Hematopoietic multipotent progenitor cell treated with erythropoietin and hydrocortisone succinate and interleukin-3 and kit ligand, for 17 days (in vitro differentiated cells): ENCODE measurements at regions not wholly inside any gene's neighbourhood (a gene's known extent, or its start where the extent isn't known, plus 50 kb on each side); places are given as distances from the start of the nearest gene placed in this dataset.

Experiments used
- DNase-seq: peaks from one replicate; pipeline ENCODE4 v3.0.0-alpha.2; 2015; ENCODE audit warnings: low spot score

GRCh38 chr1:56033321-56034037, 545.9 kb downstream of the PLPP3 start:
- DNase-seq, result no peak

GRCh38 chr1:56032096-56032676, 547.2 kb downstream of the PLPP3 start:
- DNase-seq, result no peak

DNA sequence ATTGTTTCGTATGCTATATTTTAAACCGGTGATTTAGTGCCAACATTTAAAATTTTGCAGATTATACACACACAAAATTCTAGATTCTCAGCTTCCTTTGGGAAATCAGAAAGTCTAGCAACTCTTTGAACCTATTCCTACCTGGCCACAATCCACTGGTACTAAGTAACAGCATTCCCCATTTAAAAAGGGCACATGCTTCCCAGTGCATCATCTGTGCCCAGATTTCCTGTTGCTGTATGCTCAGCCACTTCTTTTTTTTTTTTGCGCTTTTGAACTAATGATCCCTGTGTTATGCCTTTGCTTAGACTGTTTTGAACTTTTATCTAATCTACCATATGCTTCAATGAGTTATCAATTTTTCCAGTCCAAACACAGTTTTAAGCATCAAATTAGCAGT, 548.4 kb downstream of the PLPP3 start:
- no peak for DNase-seq

- no peak for DNase-seq
Measured at GRCh38 chr1:56029319-56030003, 549.9 kb downstream of the PLPP3 start.

DNA sequence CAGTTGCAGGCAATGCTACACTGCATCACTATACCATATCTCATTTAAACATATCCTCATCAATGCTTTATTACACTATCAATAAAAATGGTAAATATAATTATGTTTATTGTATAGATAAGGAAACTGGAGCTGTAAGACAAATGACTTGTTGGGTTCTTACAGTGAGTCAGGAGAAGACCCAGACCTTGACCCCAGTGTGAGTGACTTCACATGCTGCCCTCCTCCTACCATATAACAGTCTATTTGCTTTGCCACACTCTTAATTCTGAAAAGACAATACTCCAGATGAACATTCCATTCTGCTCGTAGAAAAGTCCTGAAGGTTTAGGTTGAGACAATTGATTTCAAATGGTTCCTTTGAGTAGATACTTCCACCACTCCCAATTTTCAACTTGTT, 550.5 kb downstream of the PLPP3 start:
- DNase-seq, result no peak

GRCh38 chr1:56028244-56028643, 551.1 kb downstream of the PLPP3 start:
- DNase-seq, result no peak

GRCh38 chr1:56025942-56026341, 553.4 kb downstream of the PLPP3 start:
- no peak for DNase-seq

- DNase-seq, result no peak
Measured at GRCh38 chr1:56024155-56024554, 555.2 kb downstream of the PLPP3 start.

- no peak for DNase-seq
Measured at GRCh38 chr1:56019922-56020321, 559.4 kb downstream of the PLPP3 start.

GRCh38 chr1:56019472-56019871, 559.9 kb downstream of the PLPP3 start:
- DNase-seq, result no peak

GRCh38 chr1:56017336-56017735, 562.0 kb downstream of the PLPP3 start:
- no peak for DNase-seq

DNA sequence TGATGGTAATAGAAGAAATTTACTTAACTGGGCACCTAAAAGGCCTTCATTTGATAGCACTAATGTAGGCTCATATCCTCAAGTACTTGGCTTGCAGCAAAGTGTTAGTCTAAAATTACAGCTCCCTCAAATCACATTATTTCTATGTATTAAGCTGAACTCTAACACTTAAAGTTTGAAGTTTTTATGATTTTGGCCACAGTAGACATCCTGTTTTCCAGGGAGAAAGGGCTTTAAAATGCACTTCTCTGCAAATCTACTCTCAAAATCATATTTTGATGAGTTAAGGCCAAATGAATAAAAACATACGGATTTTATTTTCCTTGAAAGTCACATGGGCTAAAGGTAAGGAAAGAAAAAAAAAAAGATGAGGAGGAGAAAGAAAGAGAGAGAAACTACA, 575.5 kb downstream of the PLPP3 start:
- no peak for DNase-seq

- DNase-seq, result no peak
Measured at GRCh38 chr1:56002231-56002630, 577.1 kb downstream of the PLPP3 start.

GRCh38 chr1:56000424-56000823, 578.9 kb downstream of the PLPP3 start:
- DNase-seq, result no peak

DNA sequence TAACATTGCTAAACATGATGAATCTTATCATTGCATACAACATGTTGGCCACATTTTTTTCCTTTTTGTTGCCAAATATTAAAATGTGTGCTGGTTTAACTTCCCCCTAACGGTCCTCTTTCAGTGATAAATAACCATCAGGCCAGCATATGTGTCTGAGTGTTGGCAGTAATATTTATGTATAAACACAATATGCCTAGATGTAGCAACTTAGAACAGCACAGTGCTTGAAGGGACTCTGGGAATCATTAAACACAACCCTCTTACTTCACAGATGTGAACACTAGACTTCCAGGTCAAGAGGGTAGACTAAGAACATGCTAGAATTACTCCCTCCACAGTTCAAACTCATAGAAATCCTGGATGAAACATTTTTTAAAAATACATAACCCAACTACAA, 581.8 kb downstream of the PLPP3 start:
- no peak for DNase-seq

DNA sequence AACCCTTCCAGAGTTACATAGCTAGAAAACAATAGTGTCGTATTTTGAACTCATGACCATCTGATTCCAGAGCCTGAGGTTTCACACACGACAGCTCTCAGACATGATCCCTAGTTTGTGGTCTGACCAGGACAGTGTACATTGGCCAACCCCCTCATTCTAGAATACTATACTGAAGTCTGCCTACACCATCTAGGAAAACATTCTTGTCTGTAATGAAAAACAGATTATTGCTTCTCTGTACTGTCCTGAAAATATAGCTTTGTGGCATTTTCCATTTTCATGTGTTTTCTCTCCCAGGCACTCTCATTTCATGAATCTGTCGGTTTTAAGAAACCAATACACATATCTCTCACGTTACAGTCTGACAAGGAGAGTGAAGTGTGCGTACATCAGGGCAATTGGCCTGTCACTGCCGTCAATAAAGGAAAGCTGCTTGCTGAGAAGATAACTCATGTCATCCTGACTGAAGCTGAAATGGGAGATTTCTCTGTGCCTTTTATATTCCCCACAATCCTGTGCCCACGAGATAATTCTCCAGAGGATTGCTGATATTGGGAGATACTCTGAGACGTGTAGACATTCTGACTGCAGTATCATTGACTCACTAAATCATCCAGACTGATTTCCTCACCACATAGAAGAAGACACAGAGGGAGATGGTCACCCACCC, 585.6 kb downstream of the PLPP3 start:
- DNase-seq, result no peak

- DNase-seq, result no peak
Measured at GRCh38 chr1:55990007-55990406, 589.4 kb downstream of the PLPP3 start.

DNA sequence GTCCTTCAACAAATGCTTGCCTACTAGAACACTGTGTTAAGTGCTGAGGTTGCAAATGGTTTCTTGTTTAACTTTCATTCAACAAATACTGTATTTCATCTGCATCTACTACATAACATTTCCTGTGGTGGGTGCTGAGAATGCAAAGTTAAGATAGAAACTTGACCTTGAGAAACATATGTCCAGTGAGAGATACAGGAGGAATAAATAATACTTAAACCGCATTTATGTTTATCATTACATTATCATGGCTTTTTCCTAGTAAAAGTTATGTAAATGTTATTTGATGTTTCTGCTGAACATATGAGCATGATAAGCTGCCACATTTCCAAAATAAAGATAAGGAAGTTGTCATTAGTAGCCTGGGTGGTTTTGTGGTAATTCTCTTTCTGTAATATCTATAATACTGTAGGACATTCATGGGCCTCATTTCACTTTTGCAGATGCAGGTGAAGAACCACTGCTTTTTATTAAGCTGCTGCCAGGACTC, 590.4 kb downstream of the PLPP3 start:
- DNase-seq, result no peak

DNA sequence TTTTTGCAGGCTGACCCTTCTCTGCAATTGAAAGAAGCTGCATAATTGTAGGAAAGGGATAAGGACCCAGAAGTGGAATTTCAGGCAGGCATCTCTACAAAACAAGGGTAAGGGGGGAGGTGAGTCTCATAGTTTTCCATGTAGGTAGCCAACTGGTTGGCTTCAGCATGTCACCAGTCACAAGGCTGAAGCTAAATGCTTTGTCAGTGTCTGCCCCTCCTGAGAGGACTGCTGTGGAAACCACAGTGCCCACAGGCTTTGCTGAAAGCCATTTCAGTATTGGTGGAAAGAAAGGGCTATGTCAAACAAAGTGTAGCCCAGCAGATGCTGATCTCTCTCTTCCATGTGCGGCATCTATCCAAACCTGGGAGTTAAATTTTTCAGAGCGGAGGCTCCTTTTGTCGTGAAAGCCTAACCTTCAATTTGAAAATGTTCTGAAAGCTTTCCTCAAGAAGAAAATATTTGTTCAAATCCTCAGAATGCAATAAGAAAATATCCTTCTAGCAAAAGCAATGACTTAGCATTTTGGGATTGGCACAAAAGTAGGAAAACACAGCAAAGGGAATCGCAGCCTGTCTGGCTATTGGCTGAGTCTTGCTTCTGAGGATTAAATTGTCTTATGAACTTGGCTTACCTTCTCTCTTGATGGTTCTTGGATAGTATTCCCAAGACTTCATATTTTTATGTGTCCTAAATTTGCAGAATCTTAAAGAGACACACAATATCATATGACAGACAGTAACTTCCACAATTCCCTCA, 591.7 kb downstream of the PLPP3 start:
- DNase-seq, result no peak

DNA sequence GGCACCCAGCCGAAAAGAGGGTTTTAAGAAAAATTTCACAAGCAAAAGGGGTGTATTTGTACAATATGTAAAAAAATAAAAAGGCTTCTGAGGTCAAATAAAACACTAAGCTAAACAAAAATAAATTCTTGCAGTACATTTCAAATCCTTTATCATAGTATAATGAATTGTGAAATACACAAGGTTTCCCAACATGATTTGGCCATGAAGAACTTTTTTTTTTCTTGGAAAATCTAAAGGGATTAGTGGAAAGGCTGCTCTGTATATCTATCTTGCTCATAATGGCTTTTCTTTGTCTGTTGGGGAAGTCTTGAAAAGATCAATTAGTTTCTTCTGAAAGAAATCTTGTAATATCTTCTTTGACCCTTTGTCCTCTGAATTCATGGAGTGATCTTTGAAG, 593.4 kb downstream of the PLPP3 start:
- DNase-seq, result no peak

DNA sequence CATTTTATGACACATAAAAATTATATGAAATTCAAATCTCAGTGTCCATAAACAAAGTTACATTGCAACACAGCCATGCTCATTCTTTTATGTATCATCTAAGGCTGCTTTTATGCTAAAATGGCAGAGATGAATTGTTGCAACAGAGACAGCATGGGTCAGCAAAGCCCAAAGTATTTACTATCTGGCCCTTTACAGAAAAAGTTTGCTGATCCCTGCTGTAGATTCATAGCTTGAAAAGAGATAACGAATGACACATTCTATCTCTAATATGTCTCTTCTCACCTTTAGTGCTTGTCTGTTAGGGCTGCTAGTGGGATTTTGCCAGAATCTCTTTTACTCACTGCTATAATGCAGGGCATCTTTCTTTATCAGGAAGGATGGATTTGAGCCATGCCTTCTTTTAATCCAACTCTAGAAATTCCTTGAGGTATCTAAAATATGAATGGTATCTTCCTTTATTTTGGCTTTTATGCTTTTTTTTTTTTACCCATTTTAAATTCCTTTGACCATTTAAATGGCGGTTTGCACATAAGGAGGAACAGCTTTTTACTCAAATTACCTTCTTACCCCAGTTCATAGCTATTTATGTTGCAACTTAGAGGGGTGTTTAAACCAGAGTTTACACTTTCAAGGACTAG, 598.2 kb downstream of the PLPP3 start:
- no peak for DNase-seq

- DNase-seq, result no peak
Measured at GRCh38 chr1:55980582-55980981, 598.8 kb downstream of the PLPP3 start.
